ENCODE measurements at regions not wholly inside any gene's neighbourhood (a gene's known extent, or its start where the extent isn't known, plus 50 kb on each side); places are given as distances from the start of the nearest gene placed in this dataset.

DNA sequence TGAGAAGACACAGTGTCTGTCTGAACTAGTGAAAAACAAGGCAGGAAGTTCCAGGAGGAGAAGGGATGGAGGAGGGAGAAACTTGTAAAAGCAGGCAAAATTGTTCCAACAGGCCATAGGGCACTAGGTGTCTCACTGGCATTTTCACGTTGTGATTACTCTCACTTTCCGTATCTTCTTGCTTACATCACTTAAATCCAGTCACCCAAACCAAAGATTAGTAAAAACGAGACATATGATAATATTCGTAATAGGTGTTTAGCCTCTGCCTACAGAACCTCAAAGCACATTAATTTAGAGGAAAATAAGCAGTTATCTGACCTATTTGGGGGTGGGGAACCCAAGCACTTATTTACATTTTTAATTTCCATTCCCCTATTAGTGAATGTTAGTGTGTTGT, 78.3 kb downstream of the POU3F3 start:
- H3K27me3 ChIP-seq (ENCODE audit: insufficient read depth, low read length), result no peaks in the 10 kb centered on the region
- no peak overlapping the region for H3K4me2 ChIP-seq (ENCODE audit: insufficient read depth, insufficient read length, low read length)
- H3K27ac ChIP-seq (ENCODE audit: insufficient read length, low read depth, low read length), result no peak overlapping the region
- no peak overlapping the region for H3K4ac ChIP-seq (ENCODE audit: low read depth, low read length)
- no peak overlapping the region for H2BK15ac ChIP-seq (ENCODE audit: low read depth, low read length)
- no peaks in the 10 kb centered on the region for H3K23me2 ChIP-seq (ENCODE audit: insufficient read length, low read depth, low read length, poor library complexity, severe bottlenecking)
- H3K9ac ChIP-seq (ENCODE audit: extremely low read depth, insufficient read length, low read length), result no peak overlapping the region
- H3K23ac ChIP-seq (ENCODE audit: insufficient read length, low read depth, low read length), result no peak overlapping the region
- no peak overlapping the region for H2BK120ac ChIP-seq (ENCODE audit: low read depth, low read length, poor library complexity, severe bottlenecking)
- no peak overlapping the region for H3K14ac ChIP-seq (ENCODE audit: insufficient read depth, low read length)
- H2AK5ac ChIP-seq (ENCODE audit: insufficient read length, low read length), result no peak overlapping the region
- Mint-ChIP-seq H3K4me1 (0 out of 4 replicates have a peak, but pooled peaks cover 0 to 4% of the 10 kb centered on the region in 2 experiments), H3K27ac (no peak overlapping the region), H3K36me3 (ENCODE audit: insufficient read depth in 1 of 3, low read depth in 3 of 3) (no peaks in the 10 kb centered on the region), H3K9me3 (no peaks in the 10 kb centered on the region), H3K27me3 (ENCODE audit: low read depth) (no peaks in the 10 kb centered on the region; the same call in none of the 2 replicates), H3K4me3 (no peak overlapping the region)
- no peak for TF ChIP-seq CTCF (conservative IDR thresholded peaks at IDR 0.05)
- no peak overlapping the region for H2BK12ac ChIP-seq (ENCODE audit: insufficient read length, low read depth, low read length)
- no peak overlapping the region for H3K56ac ChIP-seq (ENCODE audit: insufficient read length, low read depth, low read length)
- H3K79me2 ChIP-seq (ENCODE audit: insufficient read depth, low read length), result no peaks in the 10 kb centered on the region
- no peak for DNase-seq
- H3K18ac ChIP-seq (ENCODE audit: insufficient read length, low read depth, low read length), result no peak overlapping the region
- H2BK20ac ChIP-seq (ENCODE audit: low read depth, low read length, poor library complexity, severe bottlenecking), result no peak overlapping the region
- H3K9me3 ChIP-seq (ENCODE audit: control insufficient read depth, low read depth, low read length), result no peaks in the 10 kb centered on the region
- no CpG with 5 or more reads among the region's 4 CpGs for WGBS (ENCODE audit: extremely low coverage, insufficient read length, low lambda C conversion rate)
- no peak overlapping the region for H4K91ac ChIP-seq (ENCODE audit: insufficient read length, low read depth, low read length)
- no peak overlapping the region for H2AFZ ChIP-seq (ENCODE audit: low read length)
- H4K5ac ChIP-seq (ENCODE audit: insufficient read length, low read depth, low read length), result no peak overlapping the region
- H2BK5ac ChIP-seq (ENCODE audit: insufficient read length, low read length), result no peak overlapping the region
- no peak overlapping the region for H4K8ac ChIP-seq (replicated peaks; ENCODE audit: insufficient read length, low read depth, low read length)
- no peaks in the 10 kb centered on the region for H4K20me1 ChIP-seq (ENCODE audit: control insufficient read depth, insufficient read depth, insufficient read length)
- no peaks in the 10 kb centered on the region for H3K4me1 ChIP-seq (ENCODE audit: insufficient read depth, low read length)
- H3T11ph ChIP-seq (ENCODE audit: low read length), result no peak overlapping the region
- H3K79me1 ChIP-seq (ENCODE audit: insufficient read depth, low read depth, low read length, poor library complexity, severe bottlenecking), result no peaks in the 10 kb centered on the region
